Naive B cell (primary cell): ENCODE measurements at regions not wholly inside any gene's neighbourhood (a gene's known extent, or its start where the extent isn't known, plus 50 kb on each side); places are given as distances from the start of the nearest gene placed in this dataset.

ENCODE experiments used
- ATAC-seq, 2 donors: fragments of 150-1000 bp; cut with Tn5 transposase; 2 replicates each; pipeline ENCODE4 v1.10.0; 2021; ENCODE audit warnings: low read depth in 2 of 2, mild to moderate bottlenecking in 2 of 2, moderate library complexity in 2 of 2
- DNase-seq: peaks from one replicate; pipeline ENCODE4 v3.0.0; 2022
- H3K27ac Mint-ChIP-seq, 6 donors: one replicate each; pipeline ENCODE4 v1.8.0; 2020 to 2022; ENCODE audit warnings: mild to moderate bottlenecking in 6 of 6, mixed read lengths in 6 of 6, moderate library complexity in 5 of 6, inconsistent platforms in 2 of 6
- H3K27me3 Mint-ChIP-seq, 3 donors: one replicate each; pipeline ENCODE4 v1.8.0; 2021 to 2022; ENCODE audit warnings: mixed read lengths in 3 of 3, mild to moderate bottlenecking in 1 of 3
- H3K36me3 Mint-ChIP-seq, 2 donors: one replicate each; pipeline ENCODE4 v1.8.0; 2020 to 2022; ENCODE audit warnings: mixed read lengths in 2 of 2, inconsistent platforms in 1 of 2, mild to moderate bottlenecking in 1 of 2
- H3K4me1 Mint-ChIP-seq, 3 donors: one replicate each; pipeline ENCODE4 v1.8.0; 2020 to 2022; ENCODE audit warnings: mixed read lengths in 3 of 3, inconsistent platforms in 1 of 3, mild to moderate bottlenecking in 1 of 3, moderate library complexity in 1 of 3
- H3K4me3 Mint-ChIP-seq, 8 donors: one replicate each; pipeline ENCODE4 v1.8.0; 2020 to 2022; ENCODE audit warnings: mild to moderate bottlenecking in 8 of 8, mixed read lengths in 8 of 8, moderate library complexity in 8 of 8, inconsistent platforms in 2 of 8
- H3K9me3 Mint-ChIP-seq, 7 donors: one replicate each; pipeline ENCODE4 v1.8.0; 2020 to 2022; ENCODE audit warnings: mixed read lengths in 7 of 7, mild to moderate bottlenecking in 5 of 7, inconsistent platforms in 2 of 7, moderate library complexity in 1 of 7

DNA sequence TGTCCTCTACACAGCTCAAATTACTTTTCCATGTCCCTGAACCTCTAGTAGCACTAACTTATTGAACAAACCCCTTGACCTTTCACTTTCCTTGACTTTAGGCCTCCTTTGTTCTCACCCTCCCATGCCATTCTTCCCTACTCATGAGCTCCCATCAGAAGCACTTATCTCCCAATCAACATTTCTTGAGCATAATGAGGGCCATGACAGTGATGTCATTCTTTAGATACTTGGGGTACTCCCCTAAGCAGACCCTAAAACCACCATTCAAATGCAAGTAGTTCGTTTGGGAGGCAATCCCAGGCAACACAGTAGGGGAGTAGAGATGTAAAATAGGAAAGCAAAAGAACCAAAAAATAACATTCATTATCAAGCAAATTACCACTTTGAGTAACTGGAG lies 115.9 kb upstream of the ARHGAP28 start:
- ATAC-seq (no peak), DNase-seq (no peak)
- Mint-ChIP-seq H3K4me1 (no peaks in the 10 kb centered on the region), H3K27ac (no peak overlapping the region), H3K9me3 (peaks cover 3 to 19% (median 5%) of the 10 kb centered on the region in 7 donors), H3K4me3 (no peak overlapping the region), H3K27me3 (peaks cover 0 to 5% (median 0%) of the 10 kb centered on the region in 3 donors), H3K36me3 (no peaks in the 10 kb centered on the region)

DNA sequence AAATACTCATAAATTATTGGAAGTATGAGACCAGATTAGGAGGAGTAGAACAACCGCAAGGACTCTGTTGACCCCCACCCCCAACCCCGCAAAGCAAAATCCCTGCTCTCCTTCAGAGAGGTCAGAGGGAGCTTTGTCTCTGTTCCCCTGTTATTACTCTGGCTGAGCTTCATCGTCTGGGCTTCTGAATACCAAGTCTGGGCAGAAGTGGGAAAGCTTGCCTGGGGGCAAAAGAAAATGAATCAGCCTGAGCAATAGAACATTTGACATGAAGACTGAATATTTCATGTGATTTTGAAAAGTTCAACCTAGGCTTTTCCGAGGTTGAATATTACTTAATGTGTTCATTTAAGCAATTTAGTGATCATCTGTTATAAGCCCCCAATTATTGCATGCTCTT lies 114.6 kb upstream of the ARHGAP28 start:
- ATAC-seq (no peak), DNase-seq (no peak)
- no peak overlapping the region for H3K27ac Mint-ChIP-seq
- H3K4me3 Mint-ChIP-seq = no peak overlapping the region
- H3K9me3 Mint-ChIP-seq = peaks cover 3 to 18% (median 5%) of the 10 kb centered on the region in 7 donors
- H3K4me1 Mint-ChIP-seq = no peaks in the 10 kb centered on the region
- H3K36me3 Mint-ChIP-seq = no peaks in the 10 kb centered on the region
- peaks cover 0 to 4% (median 0%) of the 10 kb centered on the region in 3 donors for H3K27me3 Mint-ChIP-seq

DNA sequence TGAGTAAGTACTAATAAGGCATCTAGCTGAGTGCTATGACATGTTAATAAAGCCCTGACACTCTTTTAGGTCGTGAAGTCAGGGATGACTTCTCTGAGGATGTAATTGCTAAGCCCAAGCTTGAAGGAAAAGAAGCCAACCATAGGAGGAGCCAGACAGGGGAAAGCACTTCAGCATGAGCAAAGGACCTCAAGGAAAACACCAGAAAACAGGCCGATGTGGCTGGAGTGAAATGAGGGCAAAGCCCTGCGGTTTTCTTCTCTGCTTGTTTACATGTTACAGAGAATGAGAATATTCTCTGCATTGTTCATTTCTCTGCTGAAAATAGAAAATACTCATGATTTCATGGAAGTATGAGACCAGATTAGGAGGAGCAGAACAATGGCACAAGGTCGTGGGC lies 112.5 kb upstream of the ARHGAP28 start:
- no peaks in the 10 kb centered on the region for H3K4me1 Mint-ChIP-seq
- ATAC-seq = no peak
- H3K4me3 Mint-ChIP-seq = no peak overlapping the region
- H3K9me3 Mint-ChIP-seq = peaks cover under 1 to 13% (median 5%) of the 10 kb centered on the region in 7 donors
- no peak for DNase-seq
- H3K27ac Mint-ChIP-seq = no peak overlapping the region
- H3K36me3 Mint-ChIP-seq = no peaks in the 10 kb centered on the region
- no peaks in the 10 kb centered on the region for H3K27me3 Mint-ChIP-seq

DNA sequence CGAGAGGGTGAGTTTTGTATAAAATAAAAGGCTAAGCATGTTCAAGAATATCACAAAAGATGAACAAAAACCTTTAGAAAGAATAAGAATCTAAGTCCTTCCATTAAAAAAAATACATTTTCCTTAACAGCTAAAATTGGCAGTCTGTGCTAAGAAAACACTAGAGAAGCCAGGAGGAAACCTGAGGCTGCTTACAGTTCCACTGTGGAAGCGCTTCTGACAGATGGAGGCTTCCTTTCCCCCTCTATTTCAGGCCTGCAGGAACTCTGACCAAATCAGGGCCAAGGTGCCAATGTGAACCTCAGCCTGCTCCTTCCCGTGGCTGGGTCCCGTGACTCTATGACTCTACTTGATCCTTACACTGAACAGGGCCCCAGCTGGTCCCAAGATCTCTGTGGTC lies 108.1 kb upstream of the ARHGAP28 start:
- DNase-seq (no peak), ATAC-seq (no peak)
- H3K4me3 Mint-ChIP-seq = no peak overlapping the region
- no peaks in the 10 kb centered on the region for H3K27me3 Mint-ChIP-seq
- H3K9me3 Mint-ChIP-seq = peaks cover 0 to 3% (median 0%) of the 10 kb centered on the region in 7 donors
- no peak overlapping the region for H3K27ac Mint-ChIP-seq
- H3K36me3 Mint-ChIP-seq = no peaks in the 10 kb centered on the region
- H3K4me1 Mint-ChIP-seq = no peaks in the 10 kb centered on the region

DNA sequence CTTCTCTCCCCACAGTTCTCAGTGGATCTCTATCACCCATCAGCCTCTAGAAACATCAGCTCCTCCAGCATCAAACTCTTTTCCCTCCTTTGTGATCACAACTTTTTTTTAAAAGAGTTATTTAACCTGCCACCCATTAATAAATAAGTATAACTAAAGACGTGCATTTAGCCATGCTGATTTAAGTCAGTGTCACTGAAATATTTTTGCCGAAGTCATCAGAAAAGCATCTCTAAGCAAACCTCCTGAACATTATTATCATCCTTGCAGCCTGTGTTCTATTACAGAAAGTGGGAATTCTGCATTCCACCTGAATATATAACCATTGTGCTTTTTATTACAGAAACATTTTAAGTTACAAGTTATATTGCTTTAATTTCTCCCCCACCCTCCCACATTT lies 106.2 kb upstream of the ARHGAP28 start:
- no peak for DNase-seq
- H3K27me3 Mint-ChIP-seq = no peaks in the 10 kb centered on the region
- H3K27ac Mint-ChIP-seq = no peak overlapping the region
- no peaks in the 10 kb centered on the region for H3K4me1 Mint-ChIP-seq
- no peak for ATAC-seq
- no peak overlapping the region for H3K4me3 Mint-ChIP-seq
- peaks cover 0 to 3% (median 0%) of the 10 kb centered on the region in 7 donors for H3K9me3 Mint-ChIP-seq
- no peaks in the 10 kb centered on the region for H3K36me3 Mint-ChIP-seq

DNA sequence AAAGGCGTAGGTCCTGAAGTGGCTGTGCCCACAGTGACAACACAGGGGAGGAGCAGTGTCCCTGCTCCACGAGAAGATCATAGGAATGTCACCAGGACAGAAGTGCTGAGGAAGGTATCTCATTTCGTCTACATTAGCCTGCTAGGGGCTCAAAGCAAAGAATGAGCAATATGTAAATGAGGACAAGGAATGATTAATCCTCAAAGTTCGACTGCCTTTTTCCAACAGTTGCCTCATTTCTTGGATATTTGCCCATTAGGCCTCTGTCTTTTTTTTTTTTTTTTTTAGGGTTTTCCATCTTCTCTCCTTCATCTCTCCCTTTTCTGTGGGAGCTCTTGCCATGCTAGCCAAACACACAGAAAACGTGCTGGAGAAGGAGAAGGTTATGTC lies 105.2 kb upstream of the ARHGAP28 start:
- Mint-ChIP-seq H3K4me3 (no peak overlapping the region), H3K27me3 (no peaks in the 10 kb centered on the region), H3K4me1 (no peaks in the 10 kb centered on the region), H3K9me3 (peaks cover 0 to 2% (median 0%) of the 10 kb centered on the region in 7 donors), H3K27ac (no peak overlapping the region), H3K36me3 (no peaks in the 10 kb centered on the region)
- ATAC-seq = no peak
- DNase-seq = no peak

DNA sequence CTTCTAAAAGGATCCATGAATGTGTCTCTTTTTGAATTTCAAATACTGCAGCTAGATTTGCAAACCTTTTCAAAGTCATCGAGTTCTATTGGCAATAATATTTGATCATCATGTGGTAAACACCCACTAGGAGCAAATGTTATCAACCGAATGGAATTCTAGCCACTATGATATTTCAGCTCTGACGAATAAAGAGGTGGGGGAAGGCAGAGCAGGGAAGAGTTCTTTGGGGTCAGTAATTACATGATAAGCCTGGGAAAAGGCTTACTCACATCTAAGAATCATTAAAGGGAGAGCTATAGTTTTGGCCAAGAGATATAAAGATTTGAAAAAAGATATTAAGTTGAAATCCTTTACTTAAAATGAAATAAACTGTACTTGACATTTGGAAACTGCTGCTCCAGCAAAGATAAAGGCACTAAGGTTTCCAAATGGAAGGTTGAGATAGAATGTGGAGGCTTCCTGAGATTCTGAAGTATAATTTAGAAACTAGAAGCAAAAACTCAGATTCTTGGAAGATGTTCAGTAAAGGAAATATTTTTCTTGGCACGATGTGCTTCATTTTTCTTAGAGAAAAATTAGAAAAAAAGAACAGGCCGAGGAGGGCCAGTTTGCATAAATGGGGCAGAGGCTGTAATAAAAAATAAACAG lies 104.7 kb upstream of the ARHGAP28 start:
- no peaks in the 10 kb centered on the region for H3K4me1 Mint-ChIP-seq
- peaks cover 0 to 2% (median 0%) of the 10 kb centered on the region in 7 donors for H3K9me3 Mint-ChIP-seq
- H3K36me3 Mint-ChIP-seq = no peaks in the 10 kb centered on the region
- ATAC-seq (no peak), DNase-seq (no peak)
- no peak overlapping the region for H3K4me3 Mint-ChIP-seq
- no peaks in the 10 kb centered on the region for H3K27me3 Mint-ChIP-seq
- H3K27ac Mint-ChIP-seq = no peak overlapping the region

DNA sequence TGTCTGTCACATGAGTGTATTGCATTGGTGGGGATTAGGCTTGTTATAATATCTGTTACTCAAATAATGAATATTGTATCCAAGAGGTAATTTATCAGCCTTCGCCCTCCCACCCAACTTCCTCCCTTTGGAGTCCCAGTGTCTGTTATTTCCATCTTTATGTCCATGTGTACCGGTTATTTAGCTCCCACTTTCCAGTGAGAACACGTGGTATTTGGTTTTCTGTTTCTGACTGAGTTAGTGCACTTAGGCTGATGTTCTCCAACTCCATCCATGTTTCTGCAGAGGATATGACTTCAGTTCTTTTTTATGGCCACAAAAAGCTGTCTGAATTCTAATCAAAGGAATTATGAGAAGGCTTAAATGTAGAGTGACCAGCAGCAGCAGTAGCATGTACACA lies 104.0 kb upstream of the ARHGAP28 start:
- no peaks in the 10 kb centered on the region for H3K27me3 Mint-ChIP-seq
- H3K36me3 Mint-ChIP-seq = no peaks in the 10 kb centered on the region
- H3K9me3 Mint-ChIP-seq = peaks cover 0 to 2% (median 0%) of the 10 kb centered on the region in 7 donors

DNA sequence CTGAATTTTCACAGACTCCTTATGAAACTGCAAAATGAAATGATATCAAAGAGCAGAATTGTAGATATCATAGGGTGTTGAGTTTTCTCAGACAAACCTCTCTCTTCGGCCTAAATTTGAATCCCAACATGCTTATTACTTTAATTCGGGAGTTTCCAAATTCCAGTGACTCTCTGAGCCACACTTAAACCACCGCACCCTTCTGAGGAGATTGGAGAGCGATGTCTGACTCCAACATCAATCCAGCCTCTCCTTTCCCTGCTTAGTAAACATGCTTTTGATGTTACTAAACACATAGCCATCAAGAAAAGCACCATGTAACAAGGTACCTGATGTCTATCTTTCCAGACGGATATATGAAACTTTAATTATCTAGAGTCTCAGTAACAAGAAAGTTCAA lies 103.1 kb upstream of the ARHGAP28 start:
- DNase-seq (no peak), ATAC-seq (no peak)
- no peaks in the 10 kb centered on the region for H3K27me3 Mint-ChIP-seq
- peaks cover 0 to 2% (median 0%) of the 10 kb centered on the region in 7 donors for H3K9me3 Mint-ChIP-seq
- H3K36me3 Mint-ChIP-seq = no peaks in the 10 kb centered on the region
- no peak overlapping the region for H3K27ac Mint-ChIP-seq
- no peak overlapping the region for H3K4me3 Mint-ChIP-seq
- H3K4me1 Mint-ChIP-seq = no peaks in the 10 kb centered on the region

More for the DNA sequence above, 104.0 kb upstream of the ARHGAP28 start:
- ATAC-seq (no peak), DNase-seq (no peak)
- Mint-ChIP-seq H3K4me3 (no peak overlapping the region), H3K4me1 (no peaks in the 10 kb centered on the region), H3K27ac (no peak overlapping the region)

DNA sequence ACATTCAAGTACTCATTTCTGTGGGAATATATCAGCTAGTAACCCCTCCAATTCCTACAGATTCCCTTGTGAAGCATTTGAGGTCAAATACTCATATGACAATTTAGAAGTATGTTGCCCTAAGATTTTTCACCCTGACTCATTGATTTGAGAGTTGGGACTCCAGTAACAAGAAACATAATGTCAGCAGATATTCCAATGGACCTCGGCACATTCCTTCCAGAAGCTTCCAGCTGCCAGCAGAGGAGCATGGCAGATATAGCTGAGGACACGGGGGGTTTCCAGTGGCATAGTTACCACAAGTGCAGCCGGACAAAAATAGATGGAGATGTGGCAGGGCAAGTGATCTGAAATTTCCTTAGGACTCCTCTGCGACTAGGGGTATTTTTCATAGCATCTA lies 101.9 kb upstream of the ARHGAP28 start:
- Mint-ChIP-seq H3K27ac (no peak overlapping the region), H3K9me3 (peaks cover 0 to 2% (median 0%) of the 10 kb centered on the region in 7 donors), H3K27me3 (no peaks in the 10 kb centered on the region), H3K4me3 (no peak overlapping the region), H3K36me3 (no peaks in the 10 kb centered on the region), H3K4me1 (no peaks in the 10 kb centered on the region)
- no peak for ATAC-seq
- no peak for DNase-seq

DNA sequence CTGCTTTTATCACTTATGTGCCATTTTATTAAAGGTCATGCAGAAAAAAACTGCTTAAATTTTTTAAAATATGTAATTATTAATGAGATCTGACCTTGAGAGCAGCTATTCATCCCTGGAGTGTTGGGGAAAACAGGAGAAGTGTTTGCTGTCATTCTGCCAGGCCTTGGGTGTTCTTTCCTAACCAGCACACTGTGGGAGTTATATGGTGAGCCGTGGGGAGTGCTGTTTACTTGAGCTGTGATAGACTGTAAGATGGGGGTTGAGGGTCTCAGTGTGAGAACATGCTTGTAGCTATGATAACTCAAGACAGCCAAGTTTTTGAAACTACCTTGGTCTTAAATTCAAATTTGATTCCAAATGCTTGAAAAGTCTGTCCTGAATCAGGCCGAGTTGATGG lies 101.3 kb upstream of the ARHGAP28 start:
- H3K4me3 Mint-ChIP-seq = peak overlapping the region in 1 of 8 donors; percentile 42
- DNase-seq (no peak), ATAC-seq (no peak)
- H3K4me1 Mint-ChIP-seq = no peaks in the 10 kb centered on the region
- peaks cover 0 to 2% (median 0%) of the 10 kb centered on the region in 7 donors for H3K9me3 Mint-ChIP-seq
- peaks cover 0 to 2% (median 0%) of the 10 kb centered on the region in 3 donors for H3K27me3 Mint-ChIP-seq
- no peaks in the 10 kb centered on the region for H3K36me3 Mint-ChIP-seq
- H3K27ac Mint-ChIP-seq = peak overlapping the region in 1 of 6 donors; percentile 1

DNA sequence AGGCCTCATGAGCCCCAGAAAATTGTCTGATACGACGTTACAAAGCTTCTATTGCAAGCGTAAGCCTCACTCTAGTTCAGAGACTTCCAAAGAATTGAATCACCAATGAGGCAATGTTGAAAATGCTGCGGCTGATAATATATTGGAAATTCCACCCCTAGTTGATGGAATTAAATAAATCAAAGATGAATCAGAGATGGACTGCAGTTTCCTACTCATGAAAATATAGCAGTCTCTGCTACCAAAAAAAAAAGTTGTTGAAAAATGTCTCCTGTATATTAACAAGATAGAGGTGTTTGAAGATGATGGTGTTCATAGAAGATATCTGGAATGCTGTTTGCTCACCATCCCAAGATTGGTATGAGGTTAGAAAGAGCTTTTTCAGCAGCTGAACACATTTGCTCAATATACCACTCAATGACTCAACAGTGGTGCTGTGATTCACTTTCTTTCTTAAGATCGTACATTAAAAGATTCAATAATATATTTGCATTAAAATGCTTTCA lies 99.8 kb upstream of the ARHGAP28 start:
- ATAC-seq (no peak), DNase-seq (no peak)
- Mint-ChIP-seq H3K27ac (no peak overlapping the region), H3K4me1 (no peaks in the 10 kb centered on the region), H3K4me3 (no peak overlapping the region), H3K36me3 (no peaks in the 10 kb centered on the region), H3K27me3 (peaks cover 0 to 5% (median 0%) of the 10 kb centered on the region in 3 donors), H3K9me3 (peaks cover 0 to 2% (median 0%) of the 10 kb centered on the region in 7 donors)

DNA sequence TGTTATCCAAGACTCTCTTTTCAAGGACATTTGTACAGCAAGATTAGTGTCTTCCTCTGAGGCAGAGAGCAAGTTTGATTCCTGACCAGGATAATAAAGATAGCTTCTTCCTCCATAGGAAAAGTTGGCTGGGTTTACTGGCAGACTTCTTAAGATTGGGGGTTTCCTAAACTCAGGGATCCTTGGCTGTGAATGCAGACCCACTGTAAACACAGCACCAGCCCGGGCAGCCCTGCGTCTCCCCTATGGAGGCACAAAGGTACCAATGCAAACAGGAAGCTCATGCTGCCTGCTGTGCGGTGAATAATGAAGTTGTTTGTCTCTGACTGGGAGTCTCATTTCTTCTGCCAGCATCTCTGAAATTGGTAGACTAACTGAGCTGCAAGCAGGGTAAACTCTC lies 96.2 kb upstream of the ARHGAP28 start:
- H3K4me1 Mint-ChIP-seq = no peaks in the 10 kb centered on the region
- H3K9me3 Mint-ChIP-seq = peaks cover 0 to 4% (median 0%) of the 10 kb centered on the region in 7 donors
- no peaks in the 10 kb centered on the region for H3K36me3 Mint-ChIP-seq
- no peak for ATAC-seq
- H3K27ac Mint-ChIP-seq = peak overlapping the region in 1 of 6 donors; percentile 54
- no peak overlapping the region for H3K4me3 Mint-ChIP-seq
- no peak for DNase-seq
- peaks cover 0 to 5% (median 0%) of the 10 kb centered on the region in 3 donors for H3K27me3 Mint-ChIP-seq

DNA sequence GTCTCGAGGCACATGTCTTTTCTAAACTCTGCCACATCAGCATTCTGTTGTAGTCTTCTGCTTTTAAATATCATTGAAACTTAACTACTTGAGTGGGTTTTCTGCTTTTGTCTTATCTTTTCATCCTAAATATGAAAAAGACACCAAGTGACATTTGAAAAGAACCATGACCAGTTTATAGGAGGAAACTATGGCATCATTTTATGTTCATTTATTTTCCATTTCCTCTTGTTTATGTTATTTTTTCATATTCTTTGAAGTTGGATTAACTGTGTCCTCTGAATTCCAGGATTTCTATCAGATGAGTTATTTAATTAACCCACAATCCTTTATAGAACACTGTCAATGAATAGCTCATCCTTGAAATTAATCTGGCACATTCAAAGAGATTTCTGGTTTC lies 93.4 kb upstream of the ARHGAP28 start:
- no peaks in the 10 kb centered on the region for H3K4me1 Mint-ChIP-seq
- DNase-seq (no peak), ATAC-seq (no peak)
- H3K4me3 Mint-ChIP-seq = no peak overlapping the region
- H3K27me3 Mint-ChIP-seq = peaks cover 0 to 5% (median 0%) of the 10 kb centered on the region in 3 donors
- no peak overlapping the region for H3K27ac Mint-ChIP-seq
- H3K36me3 Mint-ChIP-seq = no peaks in the 10 kb centered on the region
- H3K9me3 Mint-ChIP-seq = peaks cover 0 to 4% (median 0%) of the 10 kb centered on the region in 7 donors
